HEK293 (cell line): ENCODE measurements at regions not wholly inside any gene's neighbourhood (a gene's known extent, or its start where the extent isn't known, plus 50 kb on each side); places are given as distances from the start of the nearest gene placed in this dataset.

ENCODE experiments used
- CTCF ChIA-PET: fragments of 350-600 bp; formaldehyde crosslinking; extraction: SDS; loops from one replicate; lab custom pipeline; 2021; ENCODE audit warnings: antibody characterized with exemption; lab: Yijun Ruan, JAX
- POLR2A ChIA-PET: fragments of 300-600 bp; formaldehyde crosslinking; extraction: SDS; loops from one replicate; lab custom pipeline; 2020; ENCODE audit warnings: antibody characterized with exemption, inconsistent platforms; lab: Yijun Ruan, JAX
- H3K27ac ChIP-seq: fragments of 200-500 bp; sonication (Bioruptor generic); 2 replicates; pipeline ENCODE4 v1.5.1; 2014; ENCODE audit warnings: low read depth, low read length, control low read depth, inconsistent platforms; ENCODE audit errors: extremely low read depth
- H3K36me3 ChIP-seq, 2 experiments: fragments of 200-500 bp in 1 of 2; sonication (Bioruptor generic) in 1 of 2; 1 replicate in 1 of 2; 2 replicates in 1 of 2; pipeline ENCODE4 v1.5.1; 2014 to 2017; ENCODE audit warnings: inconsistent platforms in 2 of 2, low read length in 2 of 2; ENCODE audit not compliant: control insufficient read depth in 2 of 2, insufficient read depth in 1 of 2
- H3K4me1 ChIP-seq: fragments of 200-500 bp; sonication (Bioruptor generic); 2 replicates; pipeline ENCODE4 v1.5.1; 2014; ENCODE audit warnings: mild to moderate bottlenecking, low read length, inconsistent platforms; ENCODE audit not compliant: control insufficient read depth, insufficient read depth
- H3K4me3 ChIP-seq: 2 replicates; pipeline ENCODE4 v1.5.1; 2011; ENCODE audit warnings: low read depth, mild to moderate bottlenecking, control low read depth, low read length, moderate library complexity
- H3K9me3 ChIP-seq: fragments of 200-500 bp; sonication (Bioruptor generic); 2 replicates; pipeline ENCODE4 v1.5.1; 2014; ENCODE audit warnings: low read depth, low read length, inconsistent platforms; ENCODE audit not compliant: control insufficient read depth, insufficient read depth
- ELK4 ChIP-seq: IDR thresholded peaks from 2 replicates; pipeline ENCODE4 v1.6.1; 2011; ENCODE audit warnings: mild to moderate bottlenecking, low read depth, low read length, borderline replicate concordance
- HIC1 ChIP-seq: fragments of 450-650 bp; formaldehyde crosslinking; IDR thresholded peaks from 2 replicates; pipeline ENCODE4 v1.5.1; 2016; ENCODE audit warnings: missing biosample characterization, missing genetic modification characterization
- PRDM1 ChIP-seq: fragments of 450-650 bp; formaldehyde crosslinking; IDR thresholded peaks from 2 replicates; pipeline ENCODE4; 2016; ENCODE audit warnings: missing biosample characterization, missing genetic modification characterization
- RBAK ChIP-seq: fragments of 450-650 bp; formaldehyde crosslinking; IDR thresholded peaks from 2 replicates; pipeline ENCODE4 v1.5.1; 2016; ENCODE audit warnings: missing biosample characterization, missing genetic modification characterization
- WT1 ChIP-seq: fragments of 450-650 bp; formaldehyde crosslinking; IDR thresholded peaks from 2 replicates; pipeline ENCODE4 v1.5.1; 2016; ENCODE audit warnings: missing biosample characterization, missing genetic modification characterization
- ZBTB20 ChIP-seq: fragments of 450-650 bp; formaldehyde crosslinking; IDR thresholded peaks from 2 replicates; pipeline ENCODE4 v1.5.1; 2016; ENCODE audit warnings: missing biosample characterization, missing genetic modification characterization
- ZNF114 ChIP-seq: fragments of 450-650 bp; formaldehyde crosslinking; IDR thresholded peaks from 2 replicates; pipeline ENCODE4 v1.5.0; 2017; ENCODE audit warnings: missing biosample characterization, missing genetic modification characterization
- ZNF140 ChIP-seq: fragments of 450-650 bp; formaldehyde crosslinking; IDR thresholded peaks from 2 replicates; pipeline ENCODE4 v1.5.1; 2016; ENCODE audit warnings: missing biosample characterization, missing genetic modification characterization
- ZNF266 ChIP-seq: fragments of 450-650 bp; formaldehyde crosslinking; IDR thresholded peaks from 2 replicates; pipeline ENCODE4 v1.5.1; 2016; ENCODE audit warnings: missing biosample characterization, missing genetic modification characterization, low read depth
- ZNF529 ChIP-seq: fragments of 450-650 bp; formaldehyde crosslinking; IDR thresholded peaks from 2 replicates; pipeline ENCODE4 v1.5.1; 2017; ENCODE audit warnings: missing genetic modification characterization, missing biosample characterization; ENCODE audit not compliant: insufficient replicate concordance
- ZNF544 ChIP-seq: fragments of 450-650 bp; formaldehyde crosslinking; IDR thresholded peaks from 2 replicates; pipeline ENCODE4 v1.5.0; 2017; ENCODE audit warnings: missing biosample characterization, missing genetic modification characterization
- ZNF560 ChIP-seq: fragments of 450-650 bp; formaldehyde crosslinking; IDR thresholded peaks from 2 replicates; pipeline ENCODE4 v1.5.1; 2017; ENCODE audit warnings: missing biosample characterization, missing genetic modification characterization, borderline replicate concordance
- ZNF626 ChIP-seq: fragments of 450-650 bp; sonication (Bioruptor Pico); formaldehyde crosslinking; IDR thresholded peaks from 2 replicates; pipeline ENCODE4 v1.5.1; 2018; ENCODE audit warnings: missing biosample characterization, missing genetic modification characterization, inconsistent platforms
- ZNF629 ChIP-seq: fragments of 450-650 bp; formaldehyde crosslinking; IDR thresholded peaks from 2 replicates; pipeline ENCODE4 v1.5.1; 2017; ENCODE audit warnings: missing biosample characterization, missing genetic modification characterization
- ZNF776 ChIP-seq: fragments of 450-650 bp; formaldehyde crosslinking; IDR thresholded peaks from 2 replicates; pipeline ENCODE4 v1.5.0; 2017; ENCODE audit warnings: missing biosample characterization, missing genetic modification characterization, borderline replicate concordance
- ZNF791 ChIP-seq: fragments of 450-650 bp; formaldehyde crosslinking; IDR thresholded peaks from 2 replicates; pipeline ENCODE4 v1.5.1; 2016; ENCODE audit warnings: missing biosample characterization, missing genetic modification characterization
- ZSCAN23 ChIP-seq: fragments of 450-650 bp; formaldehyde crosslinking; IDR thresholded peaks from 2 replicates; pipeline ENCODE4 v1.5.1; 2016; ENCODE audit warnings: missing biosample characterization, missing genetic modification characterization
- TF ChIP-seq, protein P1 (sequence below): fragments of 450-650 bp; formaldehyde crosslinking; IDR thresholded peaks from 2 replicates; pipeline ENCODE4 v1.5.0; 2017; ENCODE audit warnings: missing biosample characterization, missing genetic modification characterization, borderline replicate concordance
- TF ChIP-seq, protein P2 (sequence below): fragments of 450-650 bp; formaldehyde crosslinking; IDR thresholded peaks from 2 replicates; pipeline ENCODE4 v1.5.1; 2017; ENCODE audit warnings: missing biosample characterization, missing genetic modification characterization

GRCh38 chr1:185601189-185601588 is 133.0 kb upstream of the HMCN1 start:
- ChIA-PET CTCF (interaction anchor here (0.7 kb wide), 1 partner anchor 112 kb away, joined by 3 read pairs; no protein-coding TSS in a partner anchor), POLR2A (no interaction called here)
- Histone ChIP-seq H3K4me1 (no peaks in the 10 kb centered on the region), H3K9me3 (no peaks in the 10 kb centered on the region), H3K4me3 (no peak overlapping the region), H3K36me3 (no peaks in the 10 kb centered on the region), H3K27ac (no peak overlapping the region)
- TF ChIP-seq ZNF560 (tag by site-specific recombination) (no peak), ZSCAN23 (tag by site-specific recombination) (no peak), ZNF529 (no peak), ZNF776 (no peak), ZNF140 (tag by site-specific recombination) (no peak), ZNF626 (tag by site-specific recombination) (no peak), WT1 (tag by site-specific recombination) (no peak), PRDM1 (tag by site-specific recombination) (no peak), ELK4 (no peak), ZNF629 (tag by site-specific recombination) (no peak), HIC1 (tag by site-specific recombination) (no peak), ZNF114 (tag by site-specific recombination) (no peak)
- TF ChIP-seq, protein P1, sequence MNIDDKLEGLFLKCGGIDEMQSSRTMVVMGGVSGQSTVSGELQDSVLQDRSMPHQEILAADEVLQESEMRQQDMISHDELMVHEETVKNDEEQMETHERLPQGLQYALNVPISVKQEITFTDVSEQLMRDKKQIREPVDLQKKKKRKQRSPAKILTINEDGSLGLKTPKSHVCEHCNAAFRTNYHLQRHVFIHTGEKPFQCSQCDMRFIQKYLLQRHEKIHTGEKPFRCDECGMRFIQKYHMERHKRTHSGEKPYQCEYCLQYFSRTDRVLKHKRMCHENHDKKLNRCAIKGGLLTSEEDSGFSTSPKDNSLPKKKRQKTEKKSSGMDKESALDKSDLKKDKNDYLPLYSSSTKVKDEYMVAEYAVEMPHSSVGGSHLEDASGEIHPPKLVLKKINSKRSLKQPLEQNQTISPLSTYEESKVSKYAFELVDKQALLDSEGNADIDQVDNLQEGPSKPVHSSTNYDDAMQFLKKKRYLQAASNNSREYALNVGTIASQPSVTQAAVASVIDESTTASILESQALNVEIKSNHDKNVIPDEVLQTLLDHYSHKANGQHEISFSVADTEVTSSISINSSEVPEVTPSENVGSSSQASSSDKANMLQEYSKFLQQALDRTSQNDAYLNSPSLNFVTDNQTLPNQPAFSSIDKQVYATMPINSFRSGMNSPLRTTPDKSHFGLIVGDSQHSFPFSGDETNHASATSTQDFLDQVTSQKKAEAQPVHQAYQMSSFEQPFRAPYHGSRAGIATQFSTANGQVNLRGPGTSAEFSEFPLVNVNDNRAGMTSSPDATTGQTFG (tag by site-specific recombination): no peak
- TF ChIP-seq, protein P2, sequence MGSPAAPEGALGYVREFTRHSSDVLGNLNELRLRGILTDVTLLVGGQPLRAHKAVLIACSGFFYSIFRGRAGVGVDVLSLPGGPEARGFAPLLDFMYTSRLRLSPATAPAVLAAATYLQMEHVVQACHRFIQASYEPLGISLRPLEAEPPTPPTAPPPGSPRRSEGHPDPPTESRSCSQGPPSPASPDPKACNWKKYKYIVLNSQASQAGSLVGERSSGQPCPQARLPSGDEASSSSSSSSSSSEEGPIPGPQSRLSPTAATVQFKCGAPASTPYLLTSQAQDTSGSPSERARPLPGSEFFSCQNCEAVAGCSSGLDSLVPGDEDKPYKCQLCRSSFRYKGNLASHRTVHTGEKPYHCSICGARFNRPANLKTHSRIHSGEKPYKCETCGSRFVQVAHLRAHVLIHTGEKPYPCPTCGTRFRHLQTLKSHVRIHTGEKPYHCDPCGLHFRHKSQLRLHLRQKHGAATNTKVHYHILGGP (tag by site-specific recombination): no peak

DNA sequence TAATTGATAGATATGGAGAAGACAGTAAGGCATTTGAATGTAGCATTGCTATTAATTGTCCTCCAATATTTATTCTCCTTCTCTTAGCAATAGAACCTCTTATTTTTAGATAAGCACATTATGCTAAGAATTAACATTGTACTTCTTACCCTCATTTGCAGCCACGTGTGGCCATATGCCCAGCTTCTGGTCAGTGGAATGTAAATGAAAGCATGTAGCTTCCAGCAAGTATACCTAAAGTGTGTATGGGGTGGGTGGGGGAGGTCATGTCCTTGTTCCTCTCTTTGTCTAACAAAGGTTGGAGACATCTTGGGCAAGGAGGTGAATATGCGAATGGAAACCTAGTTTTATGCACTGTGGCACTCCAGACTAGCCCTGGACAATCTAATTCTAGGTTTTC is 133.6 kb upstream of the HMCN1 start:
- H3K4me3 ChIP-seq: no peak overlapping the region
- H3K36me3 ChIP-seq: no peaks in the 10 kb centered on the region
- no peak overlapping the region for H3K27ac ChIP-seq
- TF ChIP-seq ZNF266 (tag by site-specific recombination): no peak
- no peak for TF ChIP-seq ZBTB20 (tag by site-specific recombination)
- TF ChIP-seq RBAK (tag by site-specific recombination): no peak
- no peak for TF ChIP-seq ZNF629 (tag by site-specific recombination)
- no peak for TF ChIP-seq ZNF791 (tag by site-specific recombination)
- TF ChIP-seq ZNF544 (tag by site-specific recombination): no peak
- H3K4me1 ChIP-seq: no peaks in the 10 kb centered on the region
- ChIA-PET POLR2A (no interaction called here), CTCF (no interaction called here)
- no peaks in the 10 kb centered on the region for H3K9me3 ChIP-seq
